A673 (cell line): ENCODE measurements at regions not wholly inside any gene's neighbourhood (a gene's known extent, or its start where the extent isn't known, plus 50 kb on each side); places are given as distances from the start of the nearest gene placed in this dataset.
A peak's percentile ranks its signal among the peaks of the same experiment; 100 is the strongest.

ENCODE experiments used
- EZH2 ChIP-seq: fragments of 200-600 bp; sonication (generic); IDR thresholded peaks from 2 replicates; pipeline ENCODE4 v1.6.1; 2017; ENCODE audit warnings: borderline replicate concordance, low read depth, mild to moderate bottlenecking, mixed read lengths, antibody characterized with exemption, low read length; ENCODE audit not compliant: poor library complexity, severe bottlenecking
- TF ChIP-seq, protein P1 (sequence below): fragments of 300-800, 200-600 bp; sonication (generic); conservative IDR thresholded peaks from 2 replicates; pipeline ENCODE4 v1.5.1; 2017; ENCODE audit warnings: low read depth, mild to moderate bottlenecking, antibody characterized with exemption, low read length, moderate library complexity, mixed read lengths

DNA sequence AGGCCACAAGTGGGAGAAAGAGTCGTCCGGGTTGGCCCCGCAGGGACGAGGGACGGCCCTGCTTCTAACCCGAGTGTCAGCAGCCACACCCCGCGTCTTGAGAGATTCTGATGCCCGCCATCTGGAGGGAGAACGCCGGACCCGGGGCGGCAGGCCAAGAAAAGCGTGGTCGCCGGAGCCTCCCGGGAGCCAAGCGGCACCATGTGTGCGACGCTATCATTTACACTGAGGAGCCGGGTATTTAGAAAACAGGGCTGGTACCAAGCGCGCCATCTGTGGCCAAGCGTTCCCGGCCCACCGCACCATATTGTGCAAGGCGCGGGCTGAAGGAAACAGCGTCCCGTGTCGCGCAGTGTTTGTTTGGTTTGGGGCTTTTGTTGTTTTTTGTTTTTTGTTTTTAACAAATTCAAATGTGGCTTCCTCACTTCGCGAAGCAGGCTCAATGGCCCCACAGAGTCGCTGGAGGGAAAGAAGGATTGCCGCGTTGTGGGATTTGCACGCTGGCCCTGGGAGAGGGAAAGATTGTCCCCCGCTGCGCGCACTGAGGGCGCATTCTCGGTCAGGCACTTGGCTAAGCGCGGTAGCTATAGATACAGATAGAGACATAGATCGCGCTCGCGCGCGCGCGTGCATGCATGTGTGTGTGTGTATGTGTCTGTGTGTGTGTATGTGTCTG, 153.8 kb downstream of the BCL11B start:
- TF ChIP-seq, protein P1, sequence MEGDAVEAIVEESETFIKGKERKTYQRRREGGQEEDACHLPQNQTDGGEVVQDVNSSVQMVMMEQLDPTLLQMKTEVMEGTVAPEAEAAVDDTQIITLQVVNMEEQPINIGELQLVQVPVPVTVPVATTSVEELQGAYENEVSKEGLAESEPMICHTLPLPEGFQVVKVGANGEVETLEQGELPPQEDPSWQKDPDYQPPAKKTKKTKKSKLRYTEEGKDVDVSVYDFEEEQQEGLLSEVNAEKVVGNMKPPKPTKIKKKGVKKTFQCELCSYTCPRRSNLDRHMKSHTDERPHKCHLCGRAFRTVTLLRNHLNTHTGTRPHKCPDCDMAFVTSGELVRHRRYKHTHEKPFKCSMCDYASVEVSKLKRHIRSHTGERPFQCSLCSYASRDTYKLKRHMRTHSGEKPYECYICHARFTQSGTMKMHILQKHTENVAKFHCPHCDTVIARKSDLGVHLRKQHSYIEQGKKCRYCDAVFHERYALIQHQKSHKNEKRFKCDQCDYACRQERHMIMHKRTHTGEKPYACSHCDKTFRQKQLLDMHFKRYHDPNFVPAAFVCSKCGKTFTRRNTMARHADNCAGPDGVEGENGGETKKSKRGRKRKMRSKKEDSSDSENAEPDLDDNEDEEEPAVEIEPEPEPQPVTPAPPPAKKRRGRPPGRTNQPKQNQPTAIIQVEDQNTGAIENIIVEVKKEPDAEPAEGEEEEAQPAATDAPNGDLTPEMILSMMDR: peak; percentile 32; the same call in 1 of the 2 replicates
- no peak for TF ChIP-seq EZH2
